IMR-90 (cell line): ENCODE measurements at regions not wholly inside any gene's neighbourhood (a gene's known extent, or its start where the extent isn't known, plus 50 kb on each side); places are given as distances from the start of the nearest gene placed in this dataset.

ENCODE experiments used
- ATAC-seq: fragments of 200-7000 bp; cut with Tn5 transposase; 2 replicates; pipeline ENCODE4 v1.9.1; 2020; ENCODE audit warnings: low read depth, mild to moderate bottlenecking, moderate library complexity
- BruUV-seq: library from RNA; stranded (reverse); fragments of 400-500 nt; replicated peaks from 2 replicates; lab custom pipeline; 2021; lab: Mats Ljungman, UMichigan
- CTCF ChIA-PET: fragments of 300-600 bp; formaldehyde crosslinking; extraction: SDS; loops from one replicate; lab custom pipeline; 2021; ENCODE audit warnings: antibody characterized with exemption; lab: Yijun Ruan, JAX
- POLR2A ChIA-PET: fragments of 300-600 bp; sonication (Branson Sonifier 250); formaldehyde crosslinking; loops from one replicate; lab custom pipeline; 2022; ENCODE audit warnings: antibody characterized with exemption; ENCODE audit not compliant: unreplicated experiment; lab: Charles Lee
- DNase-seq: peaks from one replicate; pipeline ENCODE4 v3.0.0; 2013
- H2AFZ ChIP-seq: replicated peaks from 2 replicates; pipeline ENCODE3; 2013; ENCODE audit warnings: low read length, mild to moderate bottlenecking; ENCODE audit not compliant: poor library complexity
- H2AK5ac ChIP-seq: 2 replicates; pipeline ENCODE4 v1.6.1; 2013; ENCODE audit warnings: low read depth, low read length, inconsistent platforms
- H2AK9ac ChIP-seq: replicated peaks from 2 replicates; pipeline ENCODE3; 2013; ENCODE audit warnings: mild to moderate bottlenecking, low read depth, low read length, moderate library complexity; ENCODE audit not compliant: poor library complexity
- H2BK120ac ChIP-seq: 2 replicates; pipeline ENCODE4 v1.6.1; 2013; ENCODE audit warnings: low read depth, low read length, inconsistent platforms
- H2BK15ac ChIP-seq: 3 replicates; pipeline ENCODE4 v1.6.1; 2013; ENCODE audit warnings: low read depth, low read length, inconsistent platforms
- H2BK20ac ChIP-seq: 2 replicates; pipeline ENCODE4 v1.6.1; 2013; ENCODE audit warnings: low read depth, mild to moderate bottlenecking, inconsistent platforms, low read length, moderate library complexity
- H2BK5ac ChIP-seq: 2 replicates; pipeline ENCODE4 v1.6.1; 2013; ENCODE audit warnings: mild to moderate bottlenecking, low read depth, low read length, inconsistent platforms; ENCODE audit not compliant: poor library complexity, severe bottlenecking
- H3K14ac ChIP-seq: replicated peaks from 2 replicates; pipeline ENCODE4 v1.6.1; 2013; ENCODE audit warnings: low read depth, low read length, inconsistent platforms
- H3K18ac ChIP-seq: 2 replicates; pipeline ENCODE4 v1.6.1; 2013; ENCODE audit warnings: low read depth, low read length, control low read depth
- H3K23ac ChIP-seq: 2 replicates; pipeline ENCODE4 v1.6.1; 2013; ENCODE audit warnings: low read depth, low read length, inconsistent platforms
- H3K27ac ChIP-seq: 2 replicates; pipeline ENCODE4 v1.5.1; 2013; ENCODE audit warnings: mild to moderate bottlenecking, control low read depth, low read length; ENCODE audit not compliant: insufficient read depth
- H3K27me3 ChIP-seq: 2 replicates; pipeline ENCODE4 v1.6.1; 2013; ENCODE audit warnings: low read length; ENCODE audit not compliant: control insufficient read depth, insufficient read depth
- H3K36me3 ChIP-seq: 2 replicates; pipeline ENCODE4 v1.6.1; 2013; ENCODE audit warnings: low read length, mixed read lengths; ENCODE audit not compliant: control insufficient read depth, insufficient read depth
- H3K4ac ChIP-seq: 2 replicates; pipeline ENCODE4 v1.6.1; 2013; ENCODE audit warnings: low read depth, low read length, inconsistent platforms
- H3K4me1 ChIP-seq: 2 replicates; pipeline ENCODE4 v1.6.1; 2013; ENCODE audit warnings: low read length, mixed read lengths; ENCODE audit not compliant: control insufficient read depth, insufficient read depth
- H3K4me2 ChIP-seq: 2 replicates; pipeline ENCODE4 v1.6.1; 2013; ENCODE audit warnings: low read depth, mild to moderate bottlenecking, control low read depth, low read length, moderate library complexity
- H3K4me3 ChIP-seq: 2 replicates; pipeline ENCODE4 v1.5.1; 2013; ENCODE audit warnings: low read depth, mild to moderate bottlenecking, control low read depth, low read length, moderate library complexity; ENCODE audit not compliant: insufficient read depth
- H3K56ac ChIP-seq: 2 replicates; pipeline ENCODE4 v1.6.1; 2013; ENCODE audit warnings: low read length, inconsistent platforms; ENCODE audit not compliant: insufficient read depth; ENCODE audit errors: extremely low read depth
- H3K79me1 ChIP-seq, 2 experiments: 2 replicates each; pipeline ENCODE4 v1.6.1; 2013; ENCODE audit warnings: low read length in 2 of 2, inconsistent platforms in 1 of 2, low read depth in 1 of 2
- H3K9ac ChIP-seq: 2 replicates; pipeline ENCODE4 v1.6.1; 2013; ENCODE audit warnings: low read depth, low read length, control low read depth
- H3K9me1 ChIP-seq: 2 replicates; pipeline ENCODE4 v1.6.1; 2013; ENCODE audit warnings: low read length, inconsistent platforms; ENCODE audit not compliant: insufficient read depth
- H3K9me3 ChIP-seq: 2 replicates; pipeline ENCODE4 v1.6.1; 2013; ENCODE audit warnings: low read length; ENCODE audit not compliant: control insufficient read depth, insufficient read depth
- H4K20me1 ChIP-seq: 2 replicates; pipeline ENCODE4 v1.6.1; 2013; ENCODE audit warnings: low read length, inconsistent platforms; ENCODE audit not compliant: insufficient read depth
- H4K5ac ChIP-seq: 2 replicates; pipeline ENCODE4 v1.6.1; 2013; ENCODE audit warnings: mild to moderate bottlenecking, low read depth, low read length, control low read depth
- H4K8ac ChIP-seq, 2 experiments: 2 replicates each; pipeline ENCODE4 v1.6.1; 2013; ENCODE audit warnings: low read depth in 2 of 2, low read length in 2 of 2, control low read depth in 1 of 2, inconsistent platforms in 1 of 2
- H4K91ac ChIP-seq: 2 replicates; pipeline ENCODE4 v1.6.1; 2013; ENCODE audit warnings: low read depth, low read length, inconsistent platforms; ENCODE audit not compliant: insufficient read depth
- BHLHE40 ChIP-seq: fragments of 150-350 bp; IDR thresholded peaks from 2 replicates; pipeline ENCODE4 v1.6.1; 2016; ENCODE audit warnings: mild to moderate bottlenecking, low read depth, low read length
- CEBPB ChIP-seq: IDR thresholded peaks from 2 replicates; pipeline ENCODE4 v1.6.1; 2012; ENCODE audit warnings: low read depth, low read length, improper control_type of control experiment
- MAZ ChIP-seq: IDR thresholded peaks from 2 replicates; pipeline ENCODE4 v1.6.1; 2012; ENCODE audit warnings: low read depth, mild to moderate bottlenecking, low read length, improper control_type of control experiment, moderate library complexity, borderline replicate concordance
- MXI1 ChIP-seq: IDR thresholded peaks from 2 replicates; pipeline ENCODE4 v1.6.1; 2012; ENCODE audit warnings: low read depth, mild to moderate bottlenecking, low read length, moderate library complexity, borderline replicate concordance
- POLR2A ChIP-seq: IDR thresholded peaks from 2 replicates; pipeline ENCODE4 v1.6.1; 2012; ENCODE audit warnings: mild to moderate bottlenecking, low read depth, low read length
- RCOR1 ChIP-seq: IDR thresholded peaks from 2 replicates; pipeline ENCODE4 v1.6.1; 2012; ENCODE audit warnings: mild to moderate bottlenecking, low read length, improper control_type of control experiment; ENCODE audit not compliant: insufficient replicate concordance
- WGBS, 2 experiments: methylation state at CpG; one replicate each; pipeline versions ENCODE4 v1.1.5 to v1.1.7; 2013; ENCODE audit warnings: missing lambda C conversion rate in 2 of 2; ENCODE audit not compliant: insufficient read length in 1 of 2; ENCODE audit errors: extremely low coverage in 2 of 2; 5-methylcytosine and 5-hydroxymethylcytosine counted together
- dilution Hi-C: fragments of 300-500 bp; cut with HindIII; formaldehyde crosslinking; loops from one replicate; pipeline ENCODE4 v1.14.3; 2018; ENCODE audit warnings: low sequenced_read_pairs; ENCODE audit not compliant: unreplicated experiment
- in situ Hi-C: fragments of 300-500 bp; cut with MboI; formaldehyde crosslinking; loops from 3 replicates; pipeline ENCODE4 v1.14.3; 2019; ENCODE audit warnings: low sequenced_read_pairs, inconsistent platforms, mixed read lengths
- intact Hi-C: fragments of 100-400 bp; cut with micrococcal nuclease; formaldehyde crosslinking; loops from 2 replicates; pipeline ENCODE4 v1.10.0; 2022
- TF ChIP-seq, protein P1 (sequence below): fragments of 150-350 bp; IDR thresholded peaks from 2 replicates; pipeline ENCODE4 v1.6.1; 2017; ENCODE audit warnings: mild to moderate bottlenecking, antibody characterized with exemption, low read length, low read depth
- TF ChIP-seq, protein P2 (sequence below): fragments of 150-350 bp; IDR thresholded peaks from 2 replicates; pipeline ENCODE4 v1.6.1; 2016; ENCODE audit warnings: low read depth, mild to moderate bottlenecking, low read length, moderate library complexity, borderline replicate concordance
- TF ChIP-seq, protein P3 (sequence below): conservative IDR thresholded peaks from 2 replicates; pipeline ENCODE4 v1.5.1; 2012; ENCODE audit warnings: mild to moderate bottlenecking, low read depth, low read length, improper control_type of control experiment

DNA sequence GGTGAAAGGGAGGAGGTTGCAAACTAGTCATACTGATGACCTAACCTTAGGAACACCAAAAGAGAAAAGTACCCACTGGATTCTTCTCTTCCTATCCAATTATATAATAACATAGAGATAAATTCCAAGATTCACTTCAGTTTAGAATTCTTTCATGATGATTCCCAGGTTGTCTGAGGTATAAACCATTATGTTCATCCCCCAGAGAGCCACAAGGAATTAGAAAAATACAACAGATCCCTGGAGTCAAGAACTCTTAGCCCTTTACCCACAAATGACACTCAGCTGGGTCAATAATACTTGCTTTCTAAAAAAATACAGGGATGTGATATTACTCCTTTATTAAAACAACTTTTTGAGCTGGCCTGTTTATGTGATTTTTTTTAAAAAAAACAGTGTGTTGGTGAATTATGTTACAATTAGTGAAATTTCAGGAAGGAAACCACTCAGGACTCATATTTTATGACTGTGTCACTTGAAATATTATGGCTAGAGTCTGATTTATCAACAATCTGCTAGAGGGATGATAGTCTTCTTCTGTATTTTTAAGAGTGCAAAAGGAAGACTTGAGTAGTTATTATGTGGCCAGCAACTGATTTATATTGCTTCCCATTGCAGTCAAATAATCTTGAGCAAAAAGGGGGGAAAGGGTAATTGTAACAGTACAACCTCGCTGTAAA is 338.2 kb downstream of the NFIB start:
- Histone ChIP-seq H3K36me3 (no peaks in the 10 kb centered on the region), H3K9me3 (no peaks in the 10 kb centered on the region), H2BK15ac (no peak overlapping the region), H3K27me3 (no peaks in the 10 kb centered on the region), H3K9me1 (no peaks in the 10 kb centered on the region), H2BK120ac (no peak overlapping the region), H3K4me2 (no peak overlapping the region), H2AK5ac (no peak overlapping the region), H3K4me3 (no peak overlapping the region), H4K5ac (no peak overlapping the region), H3K23ac (no peak overlapping the region), H3K4me1 (no peaks in the 10 kb centered on the region), H3K56ac (no peak overlapping the region), H3K79me1 (no peaks in the 10 kb centered on the region), H3K14ac (no peak overlapping the region), H2AFZ (no peak overlapping the region), H4K20me1 (no peaks in the 10 kb centered on the region), H2AK9ac (no peak overlapping the region), H3K27ac (no peak overlapping the region), H3K18ac (no peak overlapping the region), H4K8ac (no peak overlapping the region), H3K4ac (no peak overlapping the region), H3K9ac (no peak overlapping the region), H2BK5ac (no peak overlapping the region), H2BK20ac (no peak overlapping the region), H4K91ac (no peak overlapping the region)
- ATAC-seq (no peak), DNase-seq (no peak)
- in situ Hi-C loops, result no loop called here
- intact Hi-C loops, result no loop called here
- TF ChIP-seq, protein P1, sequence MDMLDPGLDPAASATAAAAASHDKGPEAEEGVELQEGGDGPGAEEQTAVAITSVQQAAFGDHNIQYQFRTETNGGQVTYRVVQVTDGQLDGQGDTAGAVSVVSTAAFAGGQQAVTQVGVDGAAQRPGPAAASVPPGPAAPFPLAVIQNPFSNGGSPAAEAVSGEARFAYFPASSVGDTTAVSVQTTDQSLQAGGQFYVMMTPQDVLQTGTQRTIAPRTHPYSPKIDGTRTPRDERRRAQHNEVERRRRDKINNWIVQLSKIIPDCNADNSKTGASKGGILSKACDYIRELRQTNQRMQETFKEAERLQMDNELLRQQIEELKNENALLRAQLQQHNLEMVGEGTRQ, result no peak
- TF ChIP-seq, protein P2, sequence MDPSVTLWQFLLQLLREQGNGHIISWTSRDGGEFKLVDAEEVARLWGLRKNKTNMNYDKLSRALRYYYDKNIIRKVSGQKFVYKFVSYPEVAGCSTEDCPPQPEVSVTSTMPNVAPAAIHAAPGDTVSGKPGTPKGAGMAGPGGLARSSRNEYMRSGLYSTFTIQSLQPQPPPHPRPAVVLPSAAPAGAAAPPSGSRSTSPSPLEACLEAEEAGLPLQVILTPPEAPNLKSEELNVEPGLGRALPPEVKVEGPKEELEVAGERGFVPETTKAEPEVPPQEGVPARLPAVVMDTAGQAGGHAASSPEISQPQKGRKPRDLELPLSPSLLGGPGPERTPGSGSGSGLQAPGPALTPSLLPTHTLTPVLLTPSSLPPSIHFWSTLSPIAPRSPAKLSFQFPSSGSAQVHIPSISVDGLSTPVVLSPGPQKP, result no peak
- no peak for TF ChIP-seq MXI1
- no peak for TF ChIP-seq RCOR1
- no peak for TF ChIP-seq MAZ
- TF ChIP-seq BHLHE40, result no peak
- no peak for TF ChIP-seq POLR2A
- TF ChIP-seq, protein P3, sequence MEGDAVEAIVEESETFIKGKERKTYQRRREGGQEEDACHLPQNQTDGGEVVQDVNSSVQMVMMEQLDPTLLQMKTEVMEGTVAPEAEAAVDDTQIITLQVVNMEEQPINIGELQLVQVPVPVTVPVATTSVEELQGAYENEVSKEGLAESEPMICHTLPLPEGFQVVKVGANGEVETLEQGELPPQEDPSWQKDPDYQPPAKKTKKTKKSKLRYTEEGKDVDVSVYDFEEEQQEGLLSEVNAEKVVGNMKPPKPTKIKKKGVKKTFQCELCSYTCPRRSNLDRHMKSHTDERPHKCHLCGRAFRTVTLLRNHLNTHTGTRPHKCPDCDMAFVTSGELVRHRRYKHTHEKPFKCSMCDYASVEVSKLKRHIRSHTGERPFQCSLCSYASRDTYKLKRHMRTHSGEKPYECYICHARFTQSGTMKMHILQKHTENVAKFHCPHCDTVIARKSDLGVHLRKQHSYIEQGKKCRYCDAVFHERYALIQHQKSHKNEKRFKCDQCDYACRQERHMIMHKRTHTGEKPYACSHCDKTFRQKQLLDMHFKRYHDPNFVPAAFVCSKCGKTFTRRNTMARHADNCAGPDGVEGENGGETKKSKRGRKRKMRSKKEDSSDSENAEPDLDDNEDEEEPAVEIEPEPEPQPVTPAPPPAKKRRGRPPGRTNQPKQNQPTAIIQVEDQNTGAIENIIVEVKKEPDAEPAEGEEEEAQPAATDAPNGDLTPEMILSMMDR, result no peak
- no peak for TF ChIP-seq CEBPB
- ChIA-PET POLR2A (no interaction called here), CTCF (no interaction called here)
- dilution Hi-C loops, result no loop called here
- WGBS, 2 experiments, result no CpG with 5 or more reads among the region's 1 CpG
- no TSS peak for BruUV-seq
